ENCODE measurements at regions not wholly inside any gene's neighbourhood (a gene's known extent, or its start where the extent isn't known, plus 50 kb on each side); places are given as distances from the start of the nearest gene placed in this dataset.
"Not testable (repeated sequence)": the region's sequence is repeated elsewhere in the genome, so short reads cannot be mapped to it uniquely, and the experiment has no call there.

GRCh38 chr16:22436326-22436822 is 62.0 kb upstream of the CDR2 start:
- TF ChIP-seq POLR2AphosphoS5 (IDR thresholded peaks at IDR 0.05); POLR2A (IDR thresholded peaks at IDR 0.05); CTCF (IDR thresholded peaks at IDR 0.05 in 8 of 11, conservative IDR thresholded peaks at IDR 0.05 in 3 of 11): not testable (repeated sequence)

All from spleen (tissue), 7 donors.